Choroid plexus epithelial cell (primary cell): ENCODE measurements at regions not wholly inside any gene's neighbourhood (a gene's known extent, or its start where the extent isn't known, plus 50 kb on each side); places are given as distances from the start of the nearest gene placed in this dataset.
A peak's percentile ranks its signal among the peaks of the same experiment; 100 is the strongest.
"Not testable (repeated sequence)": the region's sequence is repeated elsewhere in the genome, so short reads cannot be mapped to it uniquely, and the experiment has no call there.

Experiments
- DNase-seq: peaks from one replicate; pipeline ENCODE4 v3.0.0-alpha.2; 2010; ENCODE audit warnings: low read depth
- H3K4me3 ChIP-seq: 2 replicates; pipeline ENCODE4 v1.5.1; 2011; ENCODE audit warnings: low read depth, mild to moderate bottlenecking, control low read depth, low read length, moderate library complexity
- TF ChIP-seq, protein P1 (sequence below): conservative IDR thresholded peaks from 2 replicates; pipeline ENCODE4 v1.5.1; 2011; ENCODE audit warnings: low read depth, mild to moderate bottlenecking, control low read depth, inconsistent platforms, low read length, moderate library complexity

DNA sequence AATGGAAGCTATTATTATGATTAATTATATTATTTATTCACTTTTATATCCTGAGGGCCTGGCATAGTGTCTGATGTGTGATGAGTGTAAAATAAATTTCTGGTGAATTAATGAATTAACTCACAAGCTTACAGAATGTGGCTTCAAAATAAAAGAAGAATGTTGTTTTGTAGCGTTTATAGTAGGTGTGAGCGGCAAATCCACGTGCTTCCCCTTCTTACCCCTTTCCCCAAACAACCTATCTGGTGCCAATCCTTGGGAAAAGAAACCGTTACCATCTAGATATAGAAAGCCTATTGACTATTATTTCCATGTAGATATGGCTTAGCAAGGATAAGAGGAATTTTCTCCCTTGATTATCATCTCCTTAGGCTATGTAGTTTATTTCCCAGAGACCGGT lies 144.6 kb upstream of the CITED2 start:
- H3K4me3 ChIP-seq: no peak overlapping the region
- no peak for DNase-seq
- TF ChIP-seq, protein P1, sequence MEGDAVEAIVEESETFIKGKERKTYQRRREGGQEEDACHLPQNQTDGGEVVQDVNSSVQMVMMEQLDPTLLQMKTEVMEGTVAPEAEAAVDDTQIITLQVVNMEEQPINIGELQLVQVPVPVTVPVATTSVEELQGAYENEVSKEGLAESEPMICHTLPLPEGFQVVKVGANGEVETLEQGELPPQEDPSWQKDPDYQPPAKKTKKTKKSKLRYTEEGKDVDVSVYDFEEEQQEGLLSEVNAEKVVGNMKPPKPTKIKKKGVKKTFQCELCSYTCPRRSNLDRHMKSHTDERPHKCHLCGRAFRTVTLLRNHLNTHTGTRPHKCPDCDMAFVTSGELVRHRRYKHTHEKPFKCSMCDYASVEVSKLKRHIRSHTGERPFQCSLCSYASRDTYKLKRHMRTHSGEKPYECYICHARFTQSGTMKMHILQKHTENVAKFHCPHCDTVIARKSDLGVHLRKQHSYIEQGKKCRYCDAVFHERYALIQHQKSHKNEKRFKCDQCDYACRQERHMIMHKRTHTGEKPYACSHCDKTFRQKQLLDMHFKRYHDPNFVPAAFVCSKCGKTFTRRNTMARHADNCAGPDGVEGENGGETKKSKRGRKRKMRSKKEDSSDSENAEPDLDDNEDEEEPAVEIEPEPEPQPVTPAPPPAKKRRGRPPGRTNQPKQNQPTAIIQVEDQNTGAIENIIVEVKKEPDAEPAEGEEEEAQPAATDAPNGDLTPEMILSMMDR: no peak

DNA sequence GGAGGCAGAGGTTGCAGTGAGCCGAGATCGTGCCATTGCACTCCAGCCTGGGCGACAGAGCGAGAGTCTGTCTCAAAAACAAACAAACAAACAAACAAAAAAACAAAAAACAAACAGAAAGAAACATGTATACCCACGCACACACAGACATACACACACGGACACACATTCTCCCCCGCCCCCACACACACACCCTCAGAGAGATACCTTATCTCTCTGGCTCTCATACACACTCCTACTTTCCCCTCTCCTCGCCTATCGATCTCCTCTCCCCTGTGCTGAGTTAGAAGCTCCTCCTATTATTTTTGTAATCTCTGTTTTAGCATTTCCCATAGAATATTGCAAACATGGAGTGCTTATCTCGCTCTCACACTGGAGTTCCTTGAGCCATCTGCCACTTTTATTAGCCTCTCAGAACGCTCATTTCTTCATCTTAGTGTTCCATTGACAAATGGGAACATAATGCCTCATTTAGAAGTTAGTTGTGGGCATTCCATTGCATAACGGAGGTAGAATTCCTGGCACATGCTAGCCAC lies 144.2 kb upstream of the CITED2 start:
- DNase-seq: no peak
- TF ChIP-seq, protein P1: no peak
- H3K4me3 ChIP-seq: no peak overlapping the region

DNA sequence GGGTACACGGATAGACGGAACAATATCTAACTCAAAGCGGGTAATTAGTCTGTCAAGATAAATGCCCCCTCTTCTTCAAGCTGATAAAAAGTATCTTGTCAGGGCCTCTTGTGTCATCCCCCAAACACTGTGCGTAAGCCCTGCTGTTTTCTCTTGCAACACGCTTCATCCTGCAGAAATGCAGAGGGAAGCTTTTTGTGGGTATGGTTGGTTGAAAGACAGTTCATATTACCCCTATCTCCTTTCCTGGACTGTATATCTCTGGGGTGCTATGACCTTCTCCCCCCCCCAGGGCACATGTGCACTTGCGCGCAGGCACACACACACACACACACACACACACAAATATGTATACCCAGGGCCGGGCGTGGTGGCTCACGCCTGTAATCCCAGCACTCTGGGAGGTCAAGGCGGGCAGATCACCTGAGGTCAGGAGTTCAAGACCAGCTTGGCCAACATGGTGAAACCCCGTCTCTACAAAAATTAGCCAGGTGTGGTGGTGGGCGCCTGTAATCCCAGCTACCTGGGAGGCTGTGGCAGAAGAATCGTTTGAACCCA lies 143.6 kb upstream of the CITED2 start:
- not testable (repeated sequence) for DNase-seq, H3K4me3 ChIP-seq

DNA sequence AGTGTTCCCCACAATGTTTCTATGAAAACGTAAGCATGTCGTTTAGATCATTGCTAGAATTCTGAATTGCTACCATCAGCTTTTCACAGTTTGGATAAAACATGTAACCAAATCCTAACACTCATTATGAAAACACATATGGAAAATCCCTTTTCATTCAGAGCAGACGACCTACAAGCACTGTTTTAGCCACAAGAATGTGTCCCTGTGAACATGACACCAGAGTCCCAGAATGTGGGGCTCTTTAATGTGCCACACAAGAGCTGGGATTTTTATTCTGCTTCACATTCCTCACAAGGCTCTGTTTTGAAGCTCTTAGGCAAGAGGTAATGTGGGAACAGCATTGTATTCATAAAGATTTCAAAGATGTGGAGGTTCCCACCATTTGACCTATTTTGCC lies 141.1 kb upstream of the CITED2 start:
- TF ChIP-seq, protein P1: no peak
- peak; percentile 77 for DNase-seq
- no peak overlapping the region for H3K4me3 ChIP-seq

DNA sequence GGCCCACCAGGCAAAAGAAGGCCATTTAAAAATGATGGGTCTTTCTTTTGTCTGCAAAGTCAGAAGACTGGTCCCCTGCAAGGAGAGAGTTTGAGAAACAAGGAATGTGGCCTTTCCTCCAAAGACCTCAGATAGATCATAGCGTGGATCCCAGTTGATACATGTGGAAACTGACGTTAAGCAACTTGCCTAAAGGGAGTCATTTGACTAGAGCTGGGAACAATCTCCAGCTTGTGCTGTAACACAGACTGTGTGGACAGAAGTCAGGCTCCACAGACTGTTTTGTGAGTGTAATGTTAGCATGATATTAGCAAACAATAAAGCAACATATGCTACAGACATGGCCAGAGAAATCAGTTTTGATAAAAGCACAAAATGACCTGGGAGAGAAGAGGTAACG lies 140.4 kb upstream of the CITED2 start:
- DNase-seq: peak; percentile 26
- TF ChIP-seq, protein P1: no peak
- H3K4me3 ChIP-seq: no peak overlapping the region

DNA sequence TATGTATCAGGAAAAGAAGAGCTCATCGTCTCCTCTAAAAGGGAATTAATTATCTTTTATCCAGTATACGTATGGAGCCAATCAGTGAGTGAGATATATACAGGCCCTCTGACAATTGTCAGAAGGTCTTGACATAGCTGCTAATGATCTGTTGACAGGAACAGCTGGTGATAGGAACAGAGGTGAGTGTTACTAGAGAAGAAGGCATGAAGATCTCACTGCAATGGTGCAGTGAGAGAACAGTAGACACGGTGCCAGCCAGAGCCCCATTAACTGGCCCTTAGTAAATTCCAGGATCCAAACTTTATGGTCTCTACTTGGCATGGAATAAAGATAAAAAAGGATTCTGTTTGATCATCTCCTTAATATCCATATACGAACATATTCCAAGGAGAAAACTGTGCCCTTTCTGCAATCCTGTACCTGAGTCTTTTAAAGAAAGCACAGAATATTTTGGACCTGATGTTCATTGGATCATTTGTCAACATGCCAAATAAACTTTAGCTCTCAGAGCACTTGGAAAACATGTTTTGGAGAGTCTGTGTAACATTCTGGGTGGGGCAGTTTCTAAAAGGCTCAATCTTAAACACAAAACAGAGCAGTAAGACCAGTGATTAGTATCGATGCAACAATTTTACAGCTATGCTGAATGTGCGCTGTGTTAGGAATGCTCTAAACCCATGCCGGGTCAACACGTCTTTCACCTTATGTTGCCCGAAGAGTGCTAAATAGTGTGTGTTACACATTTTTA lies 135.8 kb upstream of the CITED2 start:
- H3K4me3 ChIP-seq: no peak overlapping the region
- no peak for DNase-seq
- TF ChIP-seq, protein P1: no peak

DNA sequence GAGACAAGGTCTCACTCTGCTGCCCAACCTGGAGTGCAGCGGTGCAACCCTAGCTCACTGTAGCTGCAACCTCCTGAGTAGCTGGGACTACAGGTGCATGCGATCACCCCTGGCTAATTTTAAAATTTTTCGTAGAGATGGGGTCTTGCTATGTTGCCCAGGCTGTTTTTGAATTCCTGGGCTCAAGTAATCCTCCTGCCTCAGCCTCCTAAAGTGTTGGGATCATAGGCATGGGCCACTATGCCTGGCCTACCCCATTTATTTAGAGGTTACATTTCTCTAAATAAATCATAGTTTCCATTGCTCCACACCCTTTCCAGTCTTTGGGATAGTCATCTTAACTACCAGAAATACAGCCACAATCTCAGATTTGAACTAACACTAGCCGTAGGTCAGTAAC lies 134.7 kb upstream of the CITED2 start:
- no peak for DNase-seq
- TF ChIP-seq, protein P1: no peak
- no peak overlapping the region for H3K4me3 ChIP-seq
